ENCODE measurements at regions not wholly inside any gene's neighbourhood (a gene's known extent, or its start where the extent isn't known, plus 50 kb on each side); places are given as distances from the start of the nearest gene placed in this dataset.

DNA sequence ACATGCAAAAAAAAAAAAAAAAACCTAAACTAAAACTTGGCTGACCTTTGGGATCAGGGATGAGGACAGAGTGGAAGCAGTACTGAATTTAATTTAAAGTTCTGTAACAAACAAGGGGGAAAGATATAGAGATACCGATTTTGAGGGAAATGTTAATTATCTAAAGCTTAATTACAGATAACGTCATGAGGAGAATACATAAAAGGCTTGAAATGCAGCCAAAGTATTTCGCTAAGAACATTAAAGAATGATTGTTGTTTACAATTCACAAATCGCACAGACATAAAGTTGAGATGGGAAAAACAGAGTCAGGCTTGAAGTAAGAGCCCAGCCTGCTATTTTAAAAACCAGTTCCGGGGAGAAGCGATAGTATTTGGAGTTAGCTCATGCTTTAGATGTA, 208.0 kb upstream of the SASH1 start:
- no peak for DNase-seq

DNA sequence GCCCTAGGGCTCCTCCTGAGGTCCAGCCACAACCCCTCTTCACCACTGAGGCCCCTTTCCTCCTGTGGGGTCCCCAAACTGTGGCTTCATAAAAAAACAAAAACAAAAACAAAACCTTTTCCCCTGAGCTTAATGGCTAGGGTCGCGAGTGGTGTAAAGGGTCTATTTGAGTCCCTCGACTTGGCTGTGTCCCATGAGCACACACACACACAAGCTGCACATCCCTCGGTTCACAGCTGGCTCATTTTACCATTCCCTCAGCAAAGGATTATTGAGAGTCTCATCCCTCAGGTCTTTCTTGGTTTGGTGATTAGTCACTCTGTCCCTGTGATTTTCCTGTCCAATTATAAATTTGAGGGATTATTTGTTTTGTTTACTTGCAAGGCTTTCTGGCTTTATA, 206.1 kb upstream of the SASH1 start:
- DNase-seq: no peak

DNA sequence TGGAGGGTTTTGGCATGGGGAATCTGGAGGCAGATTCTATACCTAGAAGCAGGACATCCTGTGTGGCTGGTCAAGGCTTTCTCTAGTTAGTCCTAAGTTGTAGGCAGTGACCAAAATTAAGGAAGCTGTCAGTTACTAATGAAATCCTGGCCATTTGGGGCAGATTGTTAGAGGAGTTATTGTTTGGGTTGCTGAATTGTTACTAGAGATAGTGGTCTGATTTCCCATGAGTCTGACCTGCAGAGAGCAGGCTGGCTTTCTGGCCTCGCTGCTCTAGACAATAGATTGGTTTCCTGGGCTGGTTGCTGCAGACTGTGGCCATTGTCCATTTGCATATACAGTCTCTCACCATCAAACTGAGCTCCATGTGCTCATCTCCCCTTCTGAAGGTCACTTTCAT, 205.0 kb upstream of the SASH1 start:
- no peak for DNase-seq

DNA sequence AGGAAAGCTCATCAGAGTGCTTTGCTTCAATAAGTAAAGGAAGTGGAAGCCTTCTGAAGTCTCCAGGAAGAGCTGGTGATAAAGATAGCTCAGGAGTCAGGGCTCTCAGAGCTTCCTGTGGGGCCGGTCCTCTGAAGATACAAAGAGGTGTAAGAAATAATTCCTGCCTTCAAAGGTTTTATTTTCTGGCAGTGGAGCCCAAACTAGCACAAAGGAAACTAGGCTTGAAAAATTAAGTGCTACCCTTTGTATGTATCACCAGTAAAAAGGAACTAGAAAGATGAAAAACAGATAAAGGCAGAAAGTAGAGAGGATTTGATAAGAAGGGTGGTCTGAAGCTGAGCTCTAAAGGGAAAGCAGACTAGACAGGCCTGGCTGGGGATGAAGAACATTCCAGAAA, 204.1 kb upstream of the SASH1 start:
- no peak for DNase-seq

DNA sequence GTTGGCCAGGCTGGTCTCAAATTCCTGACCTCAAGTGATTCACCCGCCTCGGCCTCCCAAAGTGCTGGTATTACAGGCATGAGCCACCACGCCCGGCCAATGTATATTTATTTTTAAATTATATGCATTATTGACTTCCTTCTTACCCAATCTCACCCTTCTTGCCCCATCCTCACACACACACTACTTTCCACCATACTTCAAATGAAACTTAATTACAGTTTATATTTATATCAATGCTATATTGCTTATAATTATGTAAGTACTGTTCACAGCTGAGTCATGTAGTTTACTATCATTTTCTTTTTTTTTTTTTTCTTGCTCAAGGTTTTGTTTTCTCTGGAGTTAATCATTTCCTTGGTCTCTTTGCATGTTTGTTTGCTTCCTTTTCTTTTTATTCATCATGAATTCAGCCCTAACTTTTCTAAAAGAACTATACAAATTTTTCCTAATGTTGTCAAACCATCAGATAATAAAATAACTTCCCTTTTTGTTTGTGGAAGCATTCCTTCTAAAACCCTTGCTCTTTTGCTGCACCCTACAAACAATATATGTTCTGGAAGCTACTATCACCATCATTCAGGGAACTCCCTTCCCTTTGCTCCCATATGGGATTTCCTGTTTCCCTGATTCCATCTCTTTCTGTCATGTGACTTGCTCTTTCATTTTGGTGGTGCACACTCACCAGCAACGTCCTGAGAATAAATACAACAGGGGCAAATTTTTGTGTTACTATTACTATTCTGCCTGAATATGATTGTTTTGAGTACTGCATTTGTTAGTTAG, 201.7 kb upstream of the SASH1 start:
- DNase-seq: no peak

DNA sequence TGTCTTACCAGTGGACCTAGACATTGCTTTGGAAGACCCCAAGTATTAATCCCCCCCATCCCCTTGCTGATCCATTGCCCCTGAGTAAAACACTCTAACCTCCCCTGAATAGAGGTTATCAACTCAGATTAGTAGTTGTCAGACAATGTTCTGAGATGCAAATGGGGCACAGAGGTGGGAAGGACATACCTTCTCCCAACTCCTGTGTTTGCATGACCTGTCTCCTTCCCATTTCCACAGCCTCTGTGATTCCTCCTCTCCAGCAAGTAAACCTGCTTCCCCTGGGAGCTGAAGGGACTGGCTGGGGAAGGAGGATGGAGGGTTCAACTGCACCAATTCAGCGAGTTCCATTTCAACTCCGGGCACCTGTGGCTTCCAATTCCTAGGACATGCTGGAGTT, 199.8 kb upstream of the SASH1 start:
- DNase-seq: no peak

DNA sequence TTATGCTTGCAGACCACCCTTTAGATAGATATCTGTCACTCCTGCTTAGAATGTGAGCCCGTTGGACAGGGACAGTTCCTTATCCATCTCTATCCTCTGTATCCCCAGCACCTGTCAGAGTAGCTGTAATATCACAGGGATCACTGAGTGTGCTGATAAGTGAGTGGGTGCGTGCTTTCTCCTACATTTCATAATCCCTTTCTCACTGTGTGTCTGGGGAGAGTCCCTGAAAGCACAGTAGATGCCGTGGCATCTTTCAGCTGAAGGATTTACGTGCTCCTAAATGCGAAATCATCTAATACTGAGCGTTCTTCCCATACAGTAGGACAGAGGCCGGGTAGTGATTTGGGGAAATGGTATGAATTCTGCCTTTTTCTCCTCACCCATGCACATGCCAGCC, 198.9 kb upstream of the SASH1 start:
- no peak for DNase-seq

DNA sequence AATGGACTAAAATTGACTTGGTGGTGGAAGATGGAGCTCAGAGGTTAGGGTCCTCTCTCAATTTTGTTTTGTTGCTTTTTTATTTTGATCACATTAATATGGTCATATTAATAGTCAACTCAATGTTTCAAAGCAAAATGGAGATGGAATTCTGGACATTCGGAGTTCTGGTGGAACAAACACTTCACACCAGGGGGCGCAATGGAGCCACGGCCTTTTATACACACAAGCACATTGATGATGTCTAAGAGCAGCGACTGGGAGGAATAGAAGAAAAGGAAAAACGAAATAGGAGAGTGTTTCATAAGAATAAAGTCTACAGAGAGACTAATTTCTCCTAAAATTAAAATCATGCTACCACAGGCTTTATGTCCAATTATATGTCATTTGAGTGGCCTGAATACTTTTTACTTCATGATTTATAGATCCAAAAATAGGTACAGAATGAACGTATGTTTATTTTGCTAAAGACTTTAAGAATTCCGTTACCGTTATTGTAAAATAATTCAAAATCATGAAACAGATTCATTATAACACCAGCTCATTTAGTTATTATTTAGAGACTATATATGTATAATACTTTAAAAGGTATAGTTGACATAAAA, 197.6 kb upstream of the SASH1 start:
- peak; percentile 81 for DNase-seq

DNA sequence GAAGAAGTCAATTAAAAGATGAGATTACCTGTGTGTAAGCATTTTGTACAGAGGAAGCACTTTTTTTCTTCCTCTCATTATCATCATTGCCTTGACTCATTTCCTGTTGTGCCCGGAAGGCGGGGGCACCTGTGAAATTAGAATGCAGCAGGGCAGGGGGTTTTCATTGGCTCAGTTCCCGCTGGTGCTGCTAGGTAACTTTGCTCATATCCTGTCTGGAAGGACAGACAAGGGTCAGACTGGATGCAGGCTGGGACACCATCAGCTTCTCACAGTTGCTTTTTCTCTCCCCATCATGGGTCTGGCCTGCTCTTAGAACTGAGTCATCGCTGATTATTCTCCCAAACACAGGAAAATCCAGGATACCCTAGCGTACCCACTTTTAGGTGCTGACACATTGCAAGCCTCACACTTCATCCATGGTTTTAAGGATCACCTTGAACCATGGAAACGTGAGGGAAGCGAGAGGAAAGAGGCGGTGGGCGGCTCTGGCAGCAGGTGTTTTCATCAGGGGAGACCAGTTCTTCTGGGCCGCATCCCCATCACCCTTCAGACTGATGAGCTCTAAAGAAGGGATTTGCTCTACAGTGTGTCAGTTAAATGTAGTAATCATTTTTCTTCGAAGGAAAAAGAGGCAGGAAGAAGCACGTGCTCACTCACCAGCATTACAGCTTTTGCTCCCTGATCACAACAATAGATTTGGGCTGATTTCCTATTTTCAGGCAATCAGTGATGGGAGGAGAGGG, 195.7 kb upstream of the SASH1 start:
- peak; percentile 73 for DNase-seq

DNA sequence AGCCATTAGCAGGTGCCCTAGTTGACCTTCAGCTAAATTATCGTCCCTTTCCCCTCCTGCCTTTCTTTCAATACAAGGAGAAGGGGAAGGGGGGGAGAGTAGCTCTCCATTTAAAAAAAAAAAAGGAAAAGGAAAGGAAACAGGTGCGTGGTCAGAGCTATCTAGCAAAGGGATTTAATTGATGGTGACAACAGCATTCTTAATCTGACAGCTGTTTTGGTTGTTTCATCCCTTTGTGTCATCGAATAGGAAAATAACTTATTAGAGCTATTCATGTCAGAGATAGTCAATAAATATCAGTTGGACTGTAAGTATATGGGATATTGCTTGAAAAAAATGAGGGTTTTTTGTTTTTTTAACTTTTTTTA, 195.2 kb upstream of the SASH1 start:
- DNase-seq: no peak

DNA sequence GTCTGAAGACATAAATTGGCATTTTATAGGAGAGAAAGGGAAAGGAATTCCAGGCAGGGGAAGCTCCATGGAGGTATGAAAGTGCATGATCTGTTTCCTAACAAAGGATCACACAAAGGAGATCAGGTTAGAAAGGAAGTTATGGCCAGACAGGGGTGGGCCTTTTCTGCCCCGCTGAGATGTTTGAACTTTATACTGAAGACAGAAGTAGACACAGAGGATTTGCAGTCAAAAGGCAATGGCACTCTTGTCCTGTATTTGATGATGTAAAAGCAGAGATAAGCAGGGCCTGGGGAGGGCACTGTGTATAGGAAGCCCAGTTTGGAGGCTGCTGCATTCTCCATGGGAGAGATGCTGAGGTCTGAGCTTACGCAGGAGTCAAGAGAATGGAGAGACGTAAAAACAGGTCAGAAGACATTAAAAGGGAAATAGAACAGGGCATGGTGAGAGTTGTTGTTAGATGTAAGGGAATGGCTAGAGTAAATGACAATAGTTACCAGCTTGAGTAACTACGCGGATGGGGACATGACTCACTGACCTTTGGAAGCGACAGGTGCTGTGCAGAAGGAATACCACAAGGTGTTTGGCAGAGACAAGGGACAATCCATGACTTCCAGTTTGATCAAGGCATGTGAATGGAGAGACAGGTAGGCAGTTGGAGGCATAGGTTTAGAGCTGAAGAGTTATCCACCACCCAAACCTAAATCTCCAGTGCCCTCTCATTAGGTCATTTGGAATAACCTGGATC, 190.6 kb upstream of the SASH1 start:
- DNase-seq: no peak

DNA sequence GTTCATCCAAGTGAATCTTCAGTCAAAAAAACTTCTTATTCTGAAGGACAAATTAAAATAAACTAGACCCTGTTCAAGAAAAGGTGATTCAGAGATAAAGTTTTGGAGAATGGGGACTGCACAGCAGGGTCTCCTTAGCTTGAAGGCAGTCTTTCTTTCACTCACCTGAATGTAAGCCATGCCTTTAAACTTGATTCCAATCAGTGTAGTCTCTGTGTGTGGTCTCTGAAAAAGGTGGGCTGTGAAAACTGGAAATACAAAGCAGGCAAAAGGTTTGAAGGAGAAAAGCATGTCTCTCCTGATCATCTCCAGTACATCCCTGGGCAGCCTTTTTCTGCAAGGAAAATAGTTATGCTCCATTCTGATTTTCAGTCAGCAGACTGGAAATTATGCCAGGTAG, 188.0 kb upstream of the SASH1 start:
- no peak for DNase-seq

DNA sequence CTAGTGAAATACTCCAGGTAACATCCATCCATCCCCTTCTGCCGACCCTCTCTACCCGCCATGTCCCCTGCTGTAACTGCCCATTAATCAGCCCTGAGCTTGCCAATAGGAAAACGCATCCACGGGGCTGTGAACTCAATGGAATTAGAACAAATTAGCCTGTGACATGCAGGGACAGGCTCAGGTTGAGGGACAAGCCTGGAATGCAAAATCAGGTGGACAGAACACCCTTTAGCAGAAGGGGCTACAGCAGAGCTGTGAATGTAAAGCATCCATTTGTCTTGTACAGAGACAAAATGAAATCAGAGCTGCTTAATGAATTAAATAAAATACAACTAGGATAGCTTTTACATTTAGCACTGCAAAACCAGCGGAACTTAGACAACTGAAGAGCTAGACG, 187.3 kb upstream of the SASH1 start:
- no peak for DNase-seq

DNA sequence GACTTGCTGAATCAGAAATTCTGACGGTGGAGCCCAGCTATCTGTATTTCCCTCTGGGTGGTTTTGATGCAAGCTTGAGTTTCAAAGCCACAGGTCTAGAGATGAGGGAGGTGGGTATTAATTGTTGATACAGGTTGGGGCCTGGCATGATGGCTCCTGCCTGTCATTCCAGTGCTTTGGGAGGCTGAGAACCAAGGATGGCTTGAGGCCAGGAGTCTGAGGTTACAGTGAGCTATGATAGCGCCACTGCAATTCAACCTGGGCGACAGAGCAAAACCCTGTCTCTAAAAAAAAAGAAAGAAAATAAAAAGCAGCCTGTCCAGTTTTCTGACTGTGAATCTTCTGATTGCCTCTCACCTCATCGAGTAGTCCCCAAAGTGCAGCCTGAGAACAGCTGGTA, 184.8 kb upstream of the SASH1 start:
- no peak for DNase-seq

DNA sequence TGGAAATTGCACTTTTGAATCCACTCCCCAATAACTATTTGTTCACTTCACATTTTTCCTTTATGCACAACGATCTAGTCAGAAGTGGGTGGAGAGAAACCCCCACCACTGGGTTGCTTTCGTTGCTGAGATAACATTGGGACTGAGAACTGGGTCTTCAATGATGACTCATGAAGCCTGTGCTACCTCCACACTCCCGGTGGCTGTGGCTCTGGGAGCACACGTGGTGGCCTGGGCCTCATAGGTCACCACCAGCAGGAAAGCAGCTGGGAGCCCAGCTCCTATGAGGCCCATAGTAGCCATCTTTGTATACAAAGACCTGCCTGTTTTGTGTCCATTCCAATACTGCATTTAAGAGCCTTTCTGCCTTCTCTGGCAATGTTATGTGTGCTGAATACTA, 178.0 kb upstream of the SASH1 start:
- DNase-seq: no peak

DNA sequence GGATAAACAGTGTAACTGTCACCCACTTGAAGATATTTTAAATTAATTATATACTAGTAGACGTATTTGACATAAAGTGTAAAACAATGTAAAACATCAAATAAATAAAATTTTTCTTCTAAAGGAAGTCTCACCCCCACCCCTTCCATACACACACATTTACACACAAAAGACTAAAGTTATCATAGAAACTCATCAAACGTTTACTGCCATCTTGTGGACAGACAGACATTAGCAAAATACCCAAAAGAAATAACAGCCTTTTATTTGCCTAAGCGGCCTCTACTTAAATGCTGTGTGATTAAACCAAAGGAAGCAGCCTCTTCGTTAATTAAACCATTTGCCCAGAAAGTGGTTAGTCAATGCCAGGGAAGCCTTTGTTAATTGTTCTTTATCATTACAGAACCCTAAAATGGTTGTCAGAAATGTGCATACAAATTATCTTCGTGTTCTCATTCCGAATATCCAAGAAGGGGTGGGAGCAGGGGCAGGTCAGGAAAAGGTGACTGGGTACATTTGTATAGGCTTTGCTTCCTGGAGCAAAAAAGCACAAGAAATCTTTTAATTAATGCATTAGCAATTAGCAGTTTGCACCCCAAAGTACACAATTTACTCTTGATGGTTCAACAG, 176.2 kb upstream of the SASH1 start:
- DNase-seq: no peak

DNA sequence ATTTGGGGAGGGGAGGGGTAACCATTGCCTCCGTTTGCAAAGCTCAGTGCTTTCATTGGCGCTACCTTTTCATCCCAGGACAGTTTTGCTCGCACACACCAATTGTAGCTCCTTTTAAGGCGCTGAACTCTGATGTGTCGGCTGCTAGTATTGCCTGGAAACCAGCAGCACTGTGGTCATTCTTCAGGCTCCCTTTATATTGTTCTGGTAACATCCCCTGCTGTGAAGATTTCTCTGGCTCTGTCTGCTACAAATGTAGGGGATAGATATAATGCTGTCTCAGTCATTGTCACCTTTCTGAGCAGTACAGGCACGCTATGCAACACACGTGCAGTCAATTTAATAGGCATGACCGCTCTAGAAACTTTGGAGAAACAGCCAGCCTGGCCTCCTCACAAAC, 172.9 kb upstream of the SASH1 start:
- no peak for DNase-seq

DNA sequence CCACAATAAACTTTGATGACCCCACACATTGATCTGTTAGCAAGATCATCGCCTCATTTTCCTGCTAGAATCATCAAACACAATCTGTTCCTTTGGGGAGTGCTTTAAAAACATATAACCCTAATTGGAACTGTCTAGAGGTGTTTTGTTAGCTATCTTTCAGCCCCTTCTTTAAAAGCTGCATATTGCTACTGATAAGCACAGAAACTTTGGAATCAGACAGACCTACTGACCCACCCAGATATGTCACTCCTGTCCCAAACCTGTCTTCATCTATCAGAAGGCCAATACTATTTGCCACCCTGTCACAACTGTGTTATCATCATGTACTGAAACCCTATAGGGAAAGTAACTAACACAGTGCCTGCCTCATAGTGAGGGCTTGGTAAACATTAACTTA, 172.4 kb upstream of the SASH1 start:
- no peak for DNase-seq

DNA sequence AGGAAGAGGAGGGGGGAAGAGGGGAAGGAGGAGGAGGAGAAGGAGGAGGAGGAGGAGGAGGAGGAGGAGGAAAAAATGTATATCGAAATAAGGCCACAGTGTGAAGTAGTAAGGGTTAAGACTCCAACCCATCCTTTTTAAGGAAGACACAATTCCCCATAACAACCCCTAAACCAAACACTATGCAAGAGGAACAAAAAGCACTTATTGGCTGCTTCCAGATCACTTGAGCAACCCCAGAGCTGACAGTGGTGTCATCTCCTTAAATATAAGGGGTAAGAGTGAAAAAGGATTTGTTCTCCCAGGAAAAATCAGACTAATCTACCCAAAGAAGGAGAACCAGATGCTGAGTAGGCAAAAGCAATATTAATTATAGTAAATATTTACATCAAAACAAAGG, 169.1 kb upstream of the SASH1 start:
- DNase-seq: no peak

DNA sequence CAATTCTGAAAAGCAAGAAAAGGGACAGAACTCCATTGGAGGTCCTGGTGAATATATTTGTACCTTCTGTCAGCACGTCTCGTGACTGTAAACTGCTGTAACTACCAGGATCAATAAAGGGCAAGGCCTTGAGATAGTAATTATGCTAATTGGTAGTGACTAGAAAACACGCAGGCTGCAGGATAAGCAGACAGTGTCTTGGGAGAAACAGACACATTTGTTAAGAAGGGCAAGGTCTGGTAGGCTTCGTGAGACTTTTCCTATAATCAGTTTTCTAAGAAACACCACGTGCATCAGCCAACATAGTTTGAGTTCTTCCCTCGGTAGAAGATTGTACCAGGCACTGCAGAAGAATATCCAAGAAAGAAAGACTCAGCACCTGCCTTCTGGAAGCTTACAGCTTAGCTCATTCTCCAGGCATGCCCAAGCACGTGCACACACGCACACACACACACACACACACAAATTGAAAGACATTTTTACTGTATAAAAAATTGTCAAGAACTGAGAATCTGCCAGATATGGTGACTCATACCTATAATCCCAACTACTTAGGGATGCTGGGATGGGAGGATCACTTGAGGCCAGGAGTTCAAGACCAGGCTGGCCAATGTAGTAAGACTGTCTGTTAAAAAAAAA, 167.0 kb upstream of the SASH1 start:
- no peak for DNase-seq

DNA sequence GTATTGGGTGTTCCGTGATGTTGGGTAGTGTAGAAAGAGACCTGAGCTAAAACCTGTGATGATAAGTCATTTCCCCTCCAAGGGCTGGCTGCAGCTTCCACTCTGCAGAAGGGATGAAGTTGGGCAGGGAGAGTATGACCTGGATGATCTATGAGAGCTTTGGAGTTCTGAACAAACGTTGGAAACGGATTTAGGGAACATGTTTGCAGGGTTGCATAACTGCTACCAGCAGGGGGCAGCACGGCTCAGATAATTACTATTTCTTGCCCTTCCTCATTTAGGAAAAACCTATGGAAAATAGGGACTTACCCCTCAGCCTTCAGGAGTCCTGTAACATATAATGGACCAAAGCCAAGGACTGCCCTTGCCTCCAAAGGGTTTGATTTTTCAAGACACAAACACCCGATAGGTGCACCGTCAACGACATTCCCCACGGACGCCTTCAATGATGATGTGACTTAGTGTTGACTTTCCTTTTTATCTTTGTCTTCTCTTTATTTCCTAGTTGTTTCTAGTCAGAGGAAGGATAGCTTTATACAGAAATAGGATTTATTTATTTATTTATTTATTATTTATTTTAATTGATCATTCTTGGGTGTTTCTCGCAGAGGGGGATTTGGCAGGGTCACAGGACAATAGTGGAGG, 164.9 kb upstream of the SASH1 start:
- DNase-seq: peak; percentile 40

DNA sequence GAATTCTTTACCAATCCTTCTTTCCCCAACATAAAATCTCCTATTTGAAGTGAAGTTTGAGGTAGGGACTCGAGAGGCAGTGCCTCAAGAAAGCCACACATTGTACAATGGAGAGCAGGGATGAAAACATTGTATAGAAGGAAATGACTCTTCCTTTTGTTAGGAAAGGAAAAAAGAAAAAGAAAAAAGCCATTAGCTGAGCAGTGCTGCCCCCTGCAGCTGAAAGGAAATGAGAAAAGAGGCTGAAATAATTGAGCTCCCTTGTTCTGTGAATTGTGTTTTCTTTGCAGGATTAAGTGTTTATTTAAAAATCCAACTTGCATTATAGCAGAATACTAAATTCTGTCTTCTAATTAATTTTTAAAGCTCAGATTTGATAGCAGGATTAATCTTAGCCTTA, 162.9 kb upstream of the SASH1 start:
- peak; percentile 17 for DNase-seq

Data from activated CD4-positive, alpha-beta T cell treated with anti-CD3 and anti-CD28 coated beads for 48 hours (primary cell).